ENCODE measurements at regions not wholly inside any gene's neighbourhood (a gene's known extent, or its start where the extent isn't known, plus 50 kb on each side); places are given as distances from the start of the nearest gene placed in this dataset.

DNA sequence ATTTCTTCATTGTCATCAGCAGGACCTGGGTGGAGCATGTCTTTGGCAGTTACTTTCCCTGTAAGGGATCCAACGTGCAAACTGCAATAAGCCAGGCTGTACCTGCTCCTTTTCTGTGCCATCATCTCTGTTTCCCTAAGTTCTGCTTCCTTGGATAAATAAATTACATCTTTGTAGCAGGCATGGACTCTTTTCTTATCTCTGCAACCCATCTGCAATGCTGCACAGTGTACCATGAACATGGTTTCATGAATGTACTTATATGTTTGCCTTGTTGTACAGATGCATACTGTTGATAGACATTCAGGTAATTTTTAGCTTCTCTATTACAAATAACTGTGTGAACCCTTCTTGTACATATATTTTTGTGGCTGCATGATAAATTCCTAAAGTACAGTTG is 616.7 kb upstream of the PIK3C3 start:
- DNase-seq, result no peak

DNA sequence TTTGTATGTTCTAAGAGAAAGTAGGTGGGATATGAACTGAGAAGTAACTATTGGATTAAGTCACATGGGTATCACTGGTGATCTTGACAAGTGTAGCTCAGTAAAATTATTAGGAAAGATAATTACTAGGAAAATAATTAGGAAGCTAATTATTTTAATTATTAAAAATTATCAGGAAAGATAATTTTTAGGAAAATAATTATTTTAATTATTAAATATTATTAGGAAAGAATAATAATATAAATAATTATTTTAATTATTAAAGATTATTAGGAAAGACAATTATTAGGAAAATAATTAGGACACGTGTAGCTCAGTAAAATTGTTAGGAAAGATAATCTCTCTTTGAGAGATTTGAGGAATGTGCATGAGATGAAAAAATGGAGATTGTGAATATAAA is 623.4 kb upstream of the PIK3C3 start:
- DNase-seq, result no peak

DNA sequence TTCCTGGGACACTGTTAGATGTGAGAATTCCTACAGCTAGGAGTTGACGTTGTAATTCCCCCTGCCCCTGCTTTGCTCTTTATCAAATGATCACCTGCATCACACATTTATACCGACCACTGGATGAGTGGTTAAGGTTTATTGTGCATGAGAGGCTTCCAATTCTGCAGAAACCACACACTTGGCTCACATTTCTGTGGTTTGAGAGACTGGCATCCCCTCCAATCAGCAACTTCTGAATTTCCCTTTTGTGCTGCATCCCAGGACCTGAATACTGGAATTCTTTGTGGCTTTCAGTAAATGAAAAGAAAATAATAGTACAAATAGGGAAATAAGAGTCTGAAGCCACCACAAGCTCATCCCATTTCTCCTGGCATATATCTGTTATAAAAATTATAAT is 628.7 kb upstream of the PIK3C3 start:
- DNase-seq, result no peak

DNA sequence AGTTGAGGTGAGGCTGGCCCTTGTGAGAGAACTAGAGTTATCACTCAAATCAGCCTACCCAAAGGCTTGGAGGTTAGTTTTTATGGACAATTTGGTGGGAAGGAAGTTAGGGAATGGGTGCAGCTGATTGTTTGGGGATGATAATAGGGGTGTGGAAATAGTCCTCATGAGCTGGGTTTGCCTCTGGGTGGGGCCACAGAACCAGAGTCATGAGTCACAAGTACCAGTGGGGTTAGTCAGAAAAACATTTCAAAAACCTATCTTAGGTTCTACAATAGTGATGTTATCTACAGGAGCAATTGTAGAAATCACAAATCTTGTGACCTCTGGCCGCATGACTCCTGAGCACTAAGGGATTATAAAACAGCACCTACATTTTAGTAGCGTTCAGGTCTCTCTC is 630.1 kb upstream of the PIK3C3 start:
- no peak for DNase-seq

DNA sequence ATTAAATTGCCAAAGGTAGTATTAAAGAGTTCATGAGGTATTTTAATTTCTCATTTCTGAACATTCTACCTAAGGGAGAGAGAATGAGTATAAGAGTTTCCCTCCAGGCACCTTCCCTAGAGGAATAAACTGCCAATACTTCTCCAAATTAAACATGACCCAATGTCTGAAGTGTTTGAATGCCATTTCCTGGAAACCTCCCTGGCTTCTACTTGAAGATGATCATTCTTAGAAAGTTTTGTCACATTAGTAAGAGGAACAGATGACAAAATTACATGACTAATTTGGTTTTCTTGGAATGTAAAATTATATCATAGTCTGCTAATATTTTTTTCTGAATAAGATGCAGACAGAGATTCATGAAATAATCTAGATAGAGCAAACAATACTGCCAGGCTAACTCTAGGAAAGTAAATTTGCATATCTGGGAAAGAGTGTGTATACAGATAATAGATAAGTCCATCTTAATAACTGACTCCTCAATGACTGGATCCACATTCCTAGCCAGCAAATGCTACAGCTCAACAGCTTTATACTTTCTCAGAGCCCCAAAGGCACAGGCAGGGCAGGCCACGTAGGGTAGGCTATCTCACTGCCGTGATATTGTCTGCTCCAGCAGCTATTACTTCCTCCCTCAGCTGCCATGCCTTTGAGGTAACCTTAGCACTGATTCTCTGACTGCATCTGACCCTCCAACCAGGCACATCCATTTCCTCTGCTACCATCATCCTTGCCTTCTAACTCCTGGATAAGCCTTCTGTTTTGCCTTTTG is 630.8 kb upstream of the PIK3C3 start:
- DNase-seq, result no peak

DNA sequence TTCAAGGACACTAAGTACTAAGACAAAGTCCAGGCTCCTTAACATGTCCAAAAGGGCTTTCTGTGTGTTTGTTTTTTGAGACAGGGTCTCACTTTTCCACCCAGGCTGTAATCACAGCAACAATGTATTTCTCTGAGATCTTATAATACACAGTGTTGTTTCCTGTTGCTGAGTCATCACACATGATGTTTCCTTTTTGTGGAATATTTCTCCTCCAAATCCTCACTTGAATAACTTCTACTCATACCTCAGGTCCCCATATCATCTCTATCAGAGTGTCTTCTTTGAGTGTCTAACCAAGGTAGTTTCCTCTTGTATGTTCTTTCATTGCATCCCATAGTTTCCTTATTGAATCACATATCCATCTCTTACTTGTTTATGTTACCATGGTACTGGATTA is 632.0 kb upstream of the PIK3C3 start:
- DNase-seq, result no peak

DNA sequence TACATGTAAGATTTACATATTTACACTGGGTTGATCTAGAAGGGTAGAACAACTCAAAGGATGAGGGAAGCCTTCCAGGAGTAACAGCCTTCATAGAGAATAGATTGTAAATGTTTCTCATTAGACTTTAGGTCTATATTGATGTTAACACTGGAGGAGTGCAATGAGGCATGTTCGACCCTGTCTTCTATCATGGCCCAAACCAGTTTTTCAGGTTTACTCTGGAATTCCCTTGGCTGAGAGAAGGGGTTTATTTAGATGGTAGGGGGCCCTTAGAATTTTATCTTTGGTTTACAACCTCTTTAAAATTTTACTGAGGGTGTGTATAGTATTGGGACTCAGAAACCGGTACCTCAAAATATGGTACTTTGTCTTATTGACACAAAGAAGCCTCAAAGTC is 634.9 kb upstream of the PIK3C3 start:
- no peak for DNase-seq

DNA sequence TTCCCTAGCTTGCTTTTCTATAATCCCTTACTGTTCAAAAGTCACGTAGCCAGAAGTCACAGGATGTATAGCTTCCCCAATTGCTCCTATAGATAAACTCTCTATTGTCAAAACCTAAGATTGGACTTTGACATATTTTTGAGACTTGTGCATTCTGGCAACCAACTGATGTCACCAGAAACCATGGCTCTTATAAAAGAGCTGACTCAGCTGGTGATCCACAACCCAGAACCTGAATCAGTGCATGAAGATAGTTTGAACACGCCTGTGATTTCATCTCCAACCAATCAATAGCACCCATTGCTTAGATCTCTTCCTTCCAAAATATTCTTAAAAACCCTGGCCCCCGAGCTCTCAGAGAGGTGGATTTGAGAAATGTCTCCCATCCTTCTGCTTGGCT is 639.9 kb upstream of the PIK3C3 start:
- DNase-seq, result no peak

DNA sequence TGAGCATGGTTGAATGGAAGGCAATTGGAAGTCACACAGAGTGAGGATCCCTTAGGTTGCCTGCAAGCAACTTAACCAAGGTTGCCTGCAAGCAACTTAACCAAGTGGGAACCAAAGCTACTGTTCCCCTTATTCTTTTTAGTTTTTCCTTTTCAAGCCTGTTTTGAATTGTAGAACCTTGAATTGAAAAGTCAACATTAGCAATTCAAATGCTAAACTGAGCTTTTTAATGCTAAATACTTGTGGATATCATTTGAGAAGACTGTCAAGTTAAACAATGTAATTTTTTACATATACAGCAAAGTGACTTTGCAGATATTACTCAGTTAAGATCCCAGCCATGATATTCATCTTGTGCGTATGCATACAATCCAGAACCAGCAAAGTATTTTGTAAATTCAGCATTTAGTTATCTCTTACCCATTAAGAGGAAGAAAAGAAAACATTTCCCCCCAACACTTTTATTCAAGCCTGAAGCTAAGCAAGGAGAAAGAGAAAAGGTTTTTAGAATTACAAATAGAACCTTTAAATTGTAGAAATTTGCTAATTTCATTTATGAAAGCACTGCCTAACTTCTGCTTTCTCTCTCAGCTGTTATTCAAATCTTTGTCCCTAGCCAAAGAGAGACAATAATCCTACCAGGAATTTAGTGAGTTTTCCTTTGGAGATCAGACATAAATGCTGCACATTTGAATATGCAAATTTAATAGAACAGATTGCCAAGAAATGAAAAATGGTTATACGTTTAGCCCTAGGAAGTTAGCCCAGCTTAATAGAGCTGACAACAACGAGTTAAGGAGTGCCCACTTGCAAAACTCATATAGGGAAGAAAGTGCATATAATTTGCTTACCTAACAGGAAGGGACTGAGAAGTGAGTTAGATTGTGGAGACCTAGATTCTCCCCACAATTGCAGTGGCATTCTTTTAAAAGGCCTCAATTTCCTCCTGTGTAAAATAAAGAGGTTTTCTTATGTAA is 643.2 kb upstream of the PIK3C3 start:
- no peak for DNase-seq

DNA sequence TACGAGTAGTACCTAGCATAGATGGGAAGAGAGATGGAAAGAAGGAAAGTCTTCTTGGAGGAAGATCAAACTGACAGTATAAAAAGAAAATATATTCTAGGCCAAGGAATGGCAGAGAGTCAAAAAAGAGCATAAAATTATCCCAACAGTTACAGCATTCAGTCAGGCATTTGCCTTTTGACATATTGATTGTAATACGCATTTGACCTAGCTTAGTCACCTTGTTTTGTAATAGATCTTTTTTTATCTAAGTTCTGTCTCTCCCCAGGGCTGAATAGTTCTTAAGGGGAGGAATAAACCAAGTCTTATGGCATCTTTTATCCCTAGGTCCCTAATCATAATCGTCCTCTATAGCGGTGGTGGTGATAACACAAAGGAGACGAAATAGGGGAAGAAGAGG is 657.3 kb upstream of the PIK3C3 start:
- DNase-seq, result no peak

DNA sequence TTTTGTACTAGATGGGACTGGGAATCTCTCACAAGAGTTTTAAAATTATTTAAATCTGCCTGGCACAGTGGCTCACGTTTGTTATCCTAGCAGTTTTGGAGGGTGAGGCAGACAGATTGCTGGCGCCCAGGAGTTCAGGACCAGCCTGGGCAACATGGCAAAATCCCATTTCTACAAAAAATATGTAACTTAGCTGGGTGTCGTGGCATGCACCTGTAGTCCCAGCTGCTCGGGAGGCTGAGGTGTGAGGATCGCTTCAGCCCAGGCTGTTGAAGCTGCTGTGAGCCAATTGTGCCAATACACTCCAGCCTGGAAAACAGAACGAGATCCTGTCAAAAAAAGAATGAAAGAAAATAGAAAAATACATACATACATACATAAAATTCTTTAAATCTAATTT is 685.7 kb upstream of the PIK3C3 start:
- no peak for DNase-seq

DNA sequence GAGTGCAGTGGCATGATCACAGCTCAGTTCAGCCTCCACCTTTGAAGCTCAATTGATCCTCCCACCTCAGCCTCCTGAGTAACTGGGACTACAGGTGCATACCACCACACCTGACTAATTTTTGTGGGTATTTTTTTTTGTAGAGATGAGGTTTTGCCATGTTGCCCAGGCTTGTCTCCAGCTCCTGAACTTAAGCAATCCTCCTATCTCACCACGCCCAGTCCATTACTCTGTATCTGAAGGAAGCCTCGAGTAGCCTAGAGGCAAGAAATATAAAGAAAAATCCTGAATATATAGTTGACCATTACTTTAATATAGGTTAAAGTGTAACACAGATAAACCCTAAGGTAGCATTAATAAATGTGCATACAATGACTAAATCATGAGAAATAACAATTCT is 686.8 kb upstream of the PIK3C3 start:
- no peak for DNase-seq

DNA sequence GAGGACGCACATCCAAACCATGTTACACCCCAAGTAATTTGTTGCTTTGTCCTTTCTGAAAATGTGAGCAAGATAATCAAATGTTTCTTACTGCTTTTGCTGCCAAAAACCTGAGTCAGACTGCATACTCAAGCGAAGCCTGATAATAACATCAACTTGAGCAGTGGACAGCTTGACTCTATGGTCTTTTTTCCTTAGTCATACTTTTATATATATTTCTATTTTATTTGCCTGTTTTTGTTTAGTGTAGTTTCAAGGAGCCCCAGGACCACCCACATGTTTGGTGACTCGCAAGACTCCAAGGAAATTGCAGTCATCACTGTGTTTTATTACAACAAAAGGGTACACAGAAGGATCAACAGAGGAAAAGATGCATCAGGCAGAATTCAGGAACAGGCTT is 688.4 kb upstream of the PIK3C3 start:
- DNase-seq, result no peak

DNA sequence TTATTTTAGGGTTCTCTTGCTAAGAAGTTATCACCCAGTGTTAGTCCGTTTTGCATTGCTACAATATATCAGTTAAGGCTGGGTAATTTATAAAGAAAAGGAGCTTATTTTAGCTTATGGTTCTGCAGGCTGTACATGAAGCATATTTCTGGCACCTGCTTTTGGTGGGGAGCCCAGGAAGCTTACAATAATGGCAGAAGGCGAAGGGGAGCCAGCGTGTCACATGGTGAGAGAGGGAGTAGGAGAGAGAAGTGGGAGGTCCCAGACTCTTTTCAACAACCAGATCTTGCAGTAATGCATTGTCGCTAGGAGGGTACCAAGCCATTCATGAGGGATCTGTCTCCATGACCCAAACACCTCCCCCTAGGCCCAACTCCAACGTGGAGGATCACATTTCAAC is 688.8 kb upstream of the PIK3C3 start:
- no peak for DNase-seq

DNA sequence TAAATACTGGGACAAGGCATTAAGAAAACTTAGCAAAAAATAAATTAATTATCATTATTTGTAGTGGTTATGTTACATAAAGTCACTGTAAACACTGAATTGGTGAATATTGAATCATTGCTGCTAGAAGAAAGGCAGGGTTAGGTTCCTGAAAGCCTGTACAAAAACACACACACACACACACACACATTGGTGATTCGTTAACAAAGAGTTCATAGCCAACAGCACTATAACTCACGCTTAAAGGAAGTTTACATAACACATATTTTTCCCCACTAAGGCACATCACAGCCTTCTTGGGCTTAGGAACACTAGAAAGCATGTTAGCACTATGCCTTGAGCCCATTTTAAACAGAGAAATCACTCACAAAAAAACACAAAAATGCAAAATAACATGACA is 690.0 kb upstream of the PIK3C3 start:
- DNase-seq, result no peak

DNA sequence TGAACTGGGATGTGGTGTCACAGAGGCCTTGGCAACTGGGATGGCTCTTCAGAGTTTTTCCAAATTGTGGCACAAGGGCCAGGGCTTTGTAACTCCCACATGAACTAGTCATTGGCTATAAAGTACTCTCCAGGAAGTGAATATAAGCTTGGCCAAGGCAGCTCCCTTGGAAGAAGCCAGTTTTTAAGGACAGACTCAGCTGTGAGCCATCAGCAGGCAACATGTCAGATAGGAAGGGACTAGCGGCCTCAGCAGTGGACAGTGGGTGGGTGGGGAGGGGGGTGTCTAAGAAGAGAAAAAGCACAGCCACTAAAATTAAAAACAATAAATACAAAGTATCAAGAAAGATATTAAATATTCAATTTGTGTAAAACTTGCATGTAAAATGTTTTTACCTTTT is 691.1 kb upstream of the PIK3C3 start:
- DNase-seq, result no peak

DNA sequence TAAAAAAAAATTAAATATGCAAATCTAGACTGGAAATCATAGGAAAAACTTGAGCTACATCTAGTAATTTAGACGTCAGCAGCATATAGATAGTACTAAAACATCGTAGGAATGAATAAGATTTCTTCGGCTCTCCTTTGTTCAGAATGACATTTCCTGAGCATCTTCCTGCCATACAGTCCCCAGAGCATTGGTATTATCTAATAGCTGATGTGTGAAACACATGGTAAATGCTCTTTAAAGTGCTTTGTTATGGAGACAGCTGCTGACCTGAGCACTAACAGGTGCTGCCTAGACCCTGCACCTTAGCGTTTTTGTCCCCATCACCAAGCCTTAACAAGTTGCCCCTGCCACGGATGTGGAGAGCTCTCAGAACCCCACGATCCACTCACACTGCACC is 692.3 kb upstream of the PIK3C3 start:
- no peak for DNase-seq

DNA sequence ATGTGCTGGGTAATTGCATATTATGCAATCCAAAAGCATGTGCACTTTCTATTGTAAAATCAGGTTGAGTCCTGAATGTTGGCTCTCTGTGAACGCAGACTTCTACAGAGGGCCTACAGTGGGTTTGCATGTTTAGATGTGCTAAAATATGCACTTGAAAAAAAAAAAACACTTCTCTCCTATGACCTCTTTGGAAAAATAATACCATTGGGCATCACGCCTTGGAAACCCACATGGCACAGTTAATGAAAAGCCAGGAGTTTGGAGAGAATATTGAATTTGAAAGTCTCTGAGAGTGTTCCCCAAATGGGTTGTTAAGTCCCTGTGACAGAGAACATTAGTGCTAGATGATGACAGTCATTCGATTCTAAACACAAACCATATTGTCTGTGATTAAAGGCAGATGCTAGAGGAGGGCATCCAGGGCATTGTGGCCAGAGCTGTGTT is 710.4 kb upstream of the PIK3C3 start:
- no peak for DNase-seq

DNA sequence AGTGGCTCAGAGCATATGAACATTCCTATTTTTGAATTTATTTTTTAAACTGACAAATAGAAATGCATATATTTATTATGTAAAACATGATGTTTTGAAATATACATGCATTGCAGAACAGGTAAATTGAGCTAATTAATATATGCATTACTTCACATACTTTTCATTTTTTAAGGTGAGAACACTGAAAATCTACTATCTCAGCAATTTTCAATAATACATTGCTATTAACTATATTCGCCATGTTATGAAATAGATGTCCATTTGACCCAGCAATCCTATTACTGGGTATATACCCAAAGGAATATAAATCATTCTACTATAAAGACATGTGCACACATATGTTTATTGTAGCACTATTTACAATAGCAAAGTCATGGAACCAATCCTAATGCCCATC is 717.7 kb upstream of the PIK3C3 start:
- DNase-seq, result no peak

DNA sequence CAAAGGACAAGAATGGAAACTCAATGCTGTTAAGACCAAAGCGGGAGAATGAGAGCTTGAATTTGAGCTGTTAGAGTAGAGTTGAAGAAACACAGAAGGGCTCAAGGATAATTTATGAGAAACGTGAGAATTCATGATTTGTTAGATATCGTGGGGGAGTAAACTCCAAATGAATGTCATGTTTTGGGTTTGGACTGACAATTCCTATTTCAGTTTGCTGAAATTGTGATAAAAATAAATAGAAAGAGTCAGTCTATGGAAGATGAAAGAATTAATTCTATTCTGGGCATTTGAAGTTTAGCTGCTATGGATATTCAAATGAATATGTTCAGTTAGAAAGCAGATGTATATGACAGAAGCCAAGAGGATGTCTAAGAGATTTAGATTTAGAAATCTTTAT is 723.4 kb upstream of the PIK3C3 start:
- DNase-seq, result no peak

DNA sequence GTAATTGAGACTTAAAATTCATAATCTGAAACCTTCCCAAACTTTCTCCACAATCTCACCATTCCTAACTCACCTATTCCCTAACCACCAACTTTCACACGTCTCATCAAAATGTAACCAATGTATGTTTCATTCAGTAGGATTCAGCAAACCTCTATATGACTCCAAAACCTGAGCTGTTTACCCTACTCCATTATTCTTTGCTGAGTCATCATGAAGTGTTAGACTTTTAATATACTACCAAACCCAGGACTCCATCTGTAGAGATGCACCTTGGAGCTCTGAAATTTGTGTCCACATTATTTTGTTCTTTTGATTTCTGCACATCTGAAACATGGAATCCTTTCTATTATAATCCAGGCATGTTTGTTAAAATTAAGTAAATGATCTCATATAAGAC is 727.0 kb upstream of the PIK3C3 start:
- DNase-seq, result no peak

DNA sequence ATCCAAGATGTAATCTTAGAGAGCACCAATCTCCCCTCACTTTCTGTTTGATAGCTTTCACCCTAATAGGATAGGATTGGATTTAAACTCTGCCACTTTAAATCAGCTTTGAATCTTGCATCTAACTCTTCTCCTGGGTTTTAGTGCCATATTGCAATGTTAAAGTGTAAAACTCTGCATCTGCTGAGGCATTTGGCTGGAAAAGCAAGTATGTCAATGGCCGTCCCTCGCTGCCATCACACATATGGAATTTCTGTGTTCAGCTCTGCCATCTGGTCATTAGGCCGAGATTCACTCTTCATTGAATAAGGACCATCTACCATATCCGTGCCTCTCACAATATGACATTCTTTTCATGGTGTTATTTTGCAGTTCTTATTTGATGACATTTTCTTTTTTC is 728.1 kb upstream of the PIK3C3 start:
- no peak for DNase-seq

DNA sequence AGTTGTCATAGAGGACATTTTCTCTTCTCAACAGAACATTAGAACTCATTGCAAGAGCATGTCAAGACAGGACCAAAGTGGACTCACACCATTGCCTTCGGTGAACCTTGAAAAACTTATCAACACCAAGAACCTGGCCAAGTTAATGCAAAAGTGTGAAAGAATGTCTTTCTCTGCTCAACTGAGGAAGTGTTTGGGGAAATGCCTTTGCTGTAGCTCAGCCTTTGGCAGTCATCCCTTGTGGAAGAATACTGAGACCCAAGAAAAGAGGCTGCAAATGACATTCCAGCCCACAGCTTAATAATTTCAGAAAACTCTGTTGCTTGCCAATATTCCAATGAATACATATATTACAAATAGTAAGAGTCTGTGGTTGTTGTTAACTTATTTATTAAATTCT is 728.8 kb upstream of the PIK3C3 start:
- DNase-seq, result no peak

DNA sequence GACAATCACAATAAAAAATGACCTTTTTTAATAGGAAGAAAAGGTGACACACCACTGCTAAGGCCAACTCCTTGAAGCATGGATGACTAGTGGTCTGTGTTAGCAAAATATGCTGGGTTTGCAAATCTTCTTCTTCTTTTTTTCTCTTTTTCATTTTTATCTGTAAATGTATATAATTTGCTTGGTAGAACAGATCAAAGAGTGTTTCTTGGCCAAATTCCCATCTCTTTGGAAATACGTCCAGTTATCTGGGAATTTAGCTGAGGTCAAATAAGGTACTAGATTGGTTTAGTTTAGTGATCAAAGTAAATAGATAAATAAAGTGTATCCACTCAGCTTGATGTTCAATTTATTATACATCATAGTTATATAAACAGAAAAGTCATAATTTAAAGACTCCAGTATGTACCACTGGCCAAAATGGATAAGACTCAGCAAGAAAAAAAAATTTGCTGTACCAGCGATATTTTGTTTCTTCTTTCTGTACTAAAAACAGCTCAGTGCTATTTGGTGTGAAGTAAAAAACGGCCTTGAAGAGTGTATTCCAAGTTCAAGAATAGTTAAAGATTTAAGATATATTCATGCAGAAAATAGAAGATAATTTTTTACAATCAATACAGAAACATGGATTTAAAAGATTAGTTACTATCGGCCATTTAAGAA is 738.6 kb upstream of the PIK3C3 start:
- DNase-seq, result no peak

All from NCI-H2081 treated with DMSO at 0.1 percent for 48 hours (cell line).